ENCODE measurements at regions not wholly inside any gene's neighbourhood (a gene's known extent, or its start where the extent isn't known, plus 50 kb on each side); places are given as distances from the start of the nearest gene placed in this dataset.

- no TSS peak for BruUV-seq (replicated peaks)
- Mint-ChIP-seq H3K36me3 (ENCODE audit: insufficient read depth, unreplicated experiment) (no peaks in the 10 kb centered on the region), H3K9me3 (ENCODE audit: unreplicated experiment) (no peaks in the 10 kb centered on the region), H3K27me3 (ENCODE audit: insufficient read depth, unreplicated experiment) (peaks cover 79% of the 10 kb centered on the region), H3K4me1 (ENCODE audit: insufficient read depth, unreplicated experiment) (peaks cover 5% of the 10 kb centered on the region), H3K4me3 (ENCODE audit: unreplicated experiment) (no peak overlapping the region), H3K27ac (ENCODE audit: low read depth, unreplicated experiment) (no peak overlapping the region)
- intact Hi-C loops (cut with micrococcal nuclease) = no loop called here
- POLR2A ChIA-PET = no interaction called here
- TF ChIP-seq, protein P1, sequence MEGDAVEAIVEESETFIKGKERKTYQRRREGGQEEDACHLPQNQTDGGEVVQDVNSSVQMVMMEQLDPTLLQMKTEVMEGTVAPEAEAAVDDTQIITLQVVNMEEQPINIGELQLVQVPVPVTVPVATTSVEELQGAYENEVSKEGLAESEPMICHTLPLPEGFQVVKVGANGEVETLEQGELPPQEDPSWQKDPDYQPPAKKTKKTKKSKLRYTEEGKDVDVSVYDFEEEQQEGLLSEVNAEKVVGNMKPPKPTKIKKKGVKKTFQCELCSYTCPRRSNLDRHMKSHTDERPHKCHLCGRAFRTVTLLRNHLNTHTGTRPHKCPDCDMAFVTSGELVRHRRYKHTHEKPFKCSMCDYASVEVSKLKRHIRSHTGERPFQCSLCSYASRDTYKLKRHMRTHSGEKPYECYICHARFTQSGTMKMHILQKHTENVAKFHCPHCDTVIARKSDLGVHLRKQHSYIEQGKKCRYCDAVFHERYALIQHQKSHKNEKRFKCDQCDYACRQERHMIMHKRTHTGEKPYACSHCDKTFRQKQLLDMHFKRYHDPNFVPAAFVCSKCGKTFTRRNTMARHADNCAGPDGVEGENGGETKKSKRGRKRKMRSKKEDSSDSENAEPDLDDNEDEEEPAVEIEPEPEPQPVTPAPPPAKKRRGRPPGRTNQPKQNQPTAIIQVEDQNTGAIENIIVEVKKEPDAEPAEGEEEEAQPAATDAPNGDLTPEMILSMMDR (IDR thresholded peaks at IDR 0.05; ENCODE audit: unreplicated experiment) = no peak
- CTCF ChIA-PET = interaction anchor here (1.3 kb wide), 1 partner anchor 14 kb away, joined by 5 read pairs; no protein-coding TSS in a partner anchor
- no peak for DNase-seq (ENCODE audit: unreplicated experiment)
Measured at GRCh38 chr11:119519796-119520195, 96.8 kb upstream of the THY1 start.

GRCh38 chr11:119518746-119519730 is 96.1 kb upstream of the THY1 start:
- TF ChIP-seq, protein P1 (IDR thresholded peaks at IDR 0.05; ENCODE audit: unreplicated experiment) = no peak
- Mint-ChIP-seq H3K27ac (ENCODE audit: low read depth, unreplicated experiment) (no peak overlapping the region), H3K27me3 (ENCODE audit: insufficient read depth, unreplicated experiment) (peaks cover 81% of the 10 kb centered on the region), H3K4me1 (ENCODE audit: insufficient read depth, unreplicated experiment) (peaks cover 5% of the 10 kb centered on the region), H3K36me3 (ENCODE audit: insufficient read depth, unreplicated experiment) (no peaks in the 10 kb centered on the region), H3K4me3 (ENCODE audit: unreplicated experiment) (no peak overlapping the region), H3K9me3 (ENCODE audit: unreplicated experiment) (no peaks in the 10 kb centered on the region)
- BruUV-seq (replicated peaks) = no TSS peak
- intact Hi-C loops (cut with micrococcal nuclease) = no loop called here
- ChIA-PET POLR2A (no interaction called here), CTCF (interaction anchor here (0.6 to 1.3 kb wide), 3 partner anchors 14 to 347 kb away, joined by 3 to 5 read pairs (median 3); no protein-coding TSS in a partner anchor)
- peak; percentile 62 for DNase-seq (ENCODE audit: unreplicated experiment)

GRCh38 chr11:119515771-119516400 is 92.9 kb upstream of the THY1 start:
- no TSS peak for BruUV-seq (replicated peaks)
- intact Hi-C loops (cut with micrococcal nuclease) = no loop called here
- DNase-seq (ENCODE audit: unreplicated experiment) = no peak
- Mint-ChIP-seq H3K36me3 (ENCODE audit: insufficient read depth, unreplicated experiment) (no peaks in the 10 kb centered on the region), H3K4me1 (ENCODE audit: insufficient read depth, unreplicated experiment) (peaks cover 5% of the 10 kb centered on the region), H3K27ac (ENCODE audit: low read depth, unreplicated experiment) (no peak overlapping the region), H3K27me3 (ENCODE audit: insufficient read depth, unreplicated experiment) (peaks cover 78% of the 10 kb centered on the region), H3K9me3 (ENCODE audit: unreplicated experiment) (no peaks in the 10 kb centered on the region), H3K4me3 (ENCODE audit: unreplicated experiment) (no peak overlapping the region)
- TF ChIP-seq, protein P1 (IDR thresholded peaks at IDR 0.05; ENCODE audit: unreplicated experiment) = no peak
- ChIA-PET CTCF (interaction anchor here (0.7 kb wide), 1 partner anchor 348 kb away, joined by 3 read pairs; no protein-coding TSS in a partner anchor), POLR2A (no interaction called here)

DNA sequence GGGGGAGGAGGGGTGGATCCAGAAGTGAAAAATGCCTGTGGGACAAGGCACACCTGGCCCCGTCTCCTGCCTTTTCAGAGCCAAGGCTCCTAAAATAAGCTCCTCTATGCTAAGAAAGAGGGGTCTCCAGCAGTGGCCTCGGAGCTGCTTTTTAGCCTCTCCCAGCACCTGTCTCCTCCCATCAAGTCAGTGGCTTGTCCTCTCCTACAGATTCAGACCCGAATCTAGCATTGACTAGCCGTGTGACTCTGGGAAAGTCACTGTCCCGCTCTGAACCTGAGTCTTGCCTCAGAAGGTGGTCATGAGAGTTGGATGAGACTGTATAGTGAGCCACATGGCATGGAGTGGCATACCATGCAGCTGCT is 90.8 kb upstream of the THY1 start:
- no TSS peak for BruUV-seq (replicated peaks)
- H3K36me3 Mint-ChIP-seq (ENCODE audit: insufficient read depth, unreplicated experiment) = no peaks in the 10 kb centered on the region
- intact Hi-C loops (cut with micrococcal nuclease) = no loop called here
- POLR2A ChIA-PET = no interaction called here
- H3K4me1 Mint-ChIP-seq (ENCODE audit: insufficient read depth, unreplicated experiment) = peaks cover 13% of the 10 kb centered on the region
- H3K9me3 Mint-ChIP-seq (ENCODE audit: unreplicated experiment) = no peaks in the 10 kb centered on the region
- peaks cover 69% of the 10 kb centered on the region for H3K27me3 Mint-ChIP-seq (ENCODE audit: insufficient read depth, unreplicated experiment)
- H3K27ac Mint-ChIP-seq (ENCODE audit: low read depth, unreplicated experiment) = no peak overlapping the region
- TF ChIP-seq, protein P1 (IDR thresholded peaks at IDR 0.05; ENCODE audit: unreplicated experiment) = no peak
- CTCF ChIA-PET = interaction anchor here (0.7 kb wide), 2 partner anchors 26 to 130 kb away, joined by 3 read pairs; no protein-coding TSS in a partner anchor
- H3K4me3 Mint-ChIP-seq (ENCODE audit: unreplicated experiment) = no peak overlapping the region
- no peak for DNase-seq (ENCODE audit: unreplicated experiment)

Measured in MCF 10A (cell line).